Activated CD4-positive, alpha-beta T cell treated with anti-CD3 and anti-CD28 coated beads for 36 hours (primary cell): ENCODE measurements at regions not wholly inside any gene's neighbourhood (a gene's known extent, or its start where the extent isn't known, plus 50 kb on each side); places are given as distances from the start of the nearest gene placed in this dataset.

Experiments used
- ATAC-seq: fragments of 200-7000 bp; cut with Tn5 transposase; one replicate; pipeline ENCODE4 v1.10.0; 2021; ENCODE audit warnings: mild to moderate bottlenecking, moderate library complexity
- CTCF ChIA-PET: fragments of 350-600 bp; sonication (Branson Sonifier 250); formaldehyde crosslinking; loops from one replicate; lab custom pipeline; 2021; ENCODE audit warnings: antibody characterized with exemption; lab: Charles Lee
- POLR2A ChIA-PET: fragments of 350-600 bp; sonication (Branson Sonifier 250); formaldehyde crosslinking; loops from one replicate; lab custom pipeline; 2021; ENCODE audit warnings: antibody characterized with exemption, inconsistent platforms; lab: Charles Lee
- DNase-seq: peaks from one replicate; pipeline ENCODE4 v3.0.0-alpha.2; 2020
- H3K27ac Mint-ChIP-seq: one replicate; pipeline ENCODE4 v1.8.0; 2021; ENCODE audit warnings: mixed read lengths
- H3K27me3 Mint-ChIP-seq: one replicate; pipeline ENCODE4 v1.8.0; 2021; ENCODE audit warnings: mixed read lengths
- H3K36me3 Mint-ChIP-seq: one replicate; pipeline ENCODE4 v1.8.0; 2021; ENCODE audit warnings: low read depth, mixed read lengths
- H3K4me1 Mint-ChIP-seq: one replicate; pipeline ENCODE4 v1.8.0; 2021; ENCODE audit warnings: mixed read lengths
- H3K4me3 Mint-ChIP-seq: one replicate; pipeline ENCODE4 v1.8.0; 2021; ENCODE audit warnings: mild to moderate bottlenecking, moderate library complexity, mixed read lengths
- H3K9me3 Mint-ChIP-seq: one replicate; pipeline ENCODE4 v1.8.0; 2021; ENCODE audit warnings: low read depth, mixed read lengths
- intact Hi-C, 2 experiments: fragments of 100-400 bp; cut with DNase I in 1 of 2; cut with micrococcal nuclease in 1 of 2; formaldehyde crosslinking; loops; one replicate each; pipeline versions ENCODE4 v1.14.2 to v1.15.1; 2022 to 2024; cut with DNase I, micrococcal nuclease

GRCh38 chr10:4475827-4476490 lies 350.0 kb upstream of the AKR1E2 start:
- Mint-ChIP-seq H3K27ac (no peak overlapping the region), H3K36me3 (no peaks in the 10 kb centered on the region), H3K4me1 (peaks cover 10% of the 10 kb centered on the region), H3K9me3 (peaks cover 4% of the 10 kb centered on the region), H3K27me3 (peaks cover 7% of the 10 kb centered on the region), H3K4me3 (no peak overlapping the region)
- POLR2A ChIA-PET: no interaction called here
- intact Hi-C loops: no loop called here
- no peak for ATAC-seq
- DNase-seq: no peak
- CTCF ChIA-PET: no interaction called here

GRCh38 chr10:4474829-4475228 lies 351.2 kb upstream of the AKR1E2 start:
- DNase-seq (peak; percentile 7), ATAC-seq (no peak)
- ChIA-PET POLR2A (no interaction called here), CTCF (interaction anchor here (0.6 kb wide), 1 partner anchor 948 kb away, joined by 3 read pairs; no protein-coding TSS in a partner anchor)
- Mint-ChIP-seq H3K4me3 (no peak overlapping the region), H3K27ac (no peak overlapping the region), H3K27me3 (peaks cover 7% of the 10 kb centered on the region), H3K4me1 (peaks cover 10% of the 10 kb centered on the region), H3K9me3 (peaks cover 4% of the 10 kb centered on the region), H3K36me3 (no peaks in the 10 kb centered on the region)
- intact Hi-C loops: no loop called here

DNA sequence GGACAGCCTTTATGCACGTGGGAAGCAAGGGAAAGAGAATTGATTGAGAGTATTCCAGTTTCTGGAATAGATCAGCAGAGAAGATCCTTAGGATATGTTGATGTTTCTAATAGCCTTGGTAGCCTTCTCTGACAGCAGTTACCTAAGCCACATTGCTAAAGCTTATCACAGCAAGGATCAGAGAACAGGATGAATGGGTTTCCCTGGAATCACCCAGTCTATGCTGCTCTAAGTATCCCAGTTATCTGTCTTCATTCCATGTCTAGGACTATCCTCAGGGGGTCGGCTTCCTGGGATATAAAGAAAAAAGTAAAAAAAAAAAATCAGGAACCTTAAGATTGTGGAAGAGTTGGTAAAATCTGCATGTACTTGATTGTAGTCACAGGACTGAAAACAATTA lies 352.0 kb upstream of the AKR1E2 start:
- Mint-ChIP-seq H3K27ac (no peak overlapping the region), H3K27me3 (peaks cover 11% of the 10 kb centered on the region), H3K9me3 (no peaks in the 10 kb centered on the region), H3K4me1 (peaks cover 10% of the 10 kb centered on the region), H3K36me3 (no peaks in the 10 kb centered on the region), H3K4me3 (no peak overlapping the region)
- ATAC-seq (no peak), DNase-seq (no peak)
- ChIA-PET POLR2A (no interaction called here), CTCF (interaction anchor here (0.6 kb wide), 1 partner anchor 270 kb away, joined by 3 read pairs; no protein-coding TSS in a partner anchor)
- intact Hi-C loops: no loop called here

GRCh38 chr10:4472190-4472904 lies 353.7 kb upstream of the AKR1E2 start:
- CTCF ChIA-PET: no interaction called here
- intact Hi-C loops: no loop called here

GRCh38 chr10:4470231-4470835 lies 355.7 kb upstream of the AKR1E2 start:
- Mint-ChIP-seq H3K36me3 (no peaks in the 10 kb centered on the region), H3K27me3 (peaks cover 19% of the 10 kb centered on the region), H3K4me3 (no peak overlapping the region), H3K4me1 (peaks cover 10% of the 10 kb centered on the region), H3K27ac (no peak overlapping the region), H3K9me3 (no peaks in the 10 kb centered on the region)
- no peak for DNase-seq
- intact Hi-C loops: no loop called here
- POLR2A ChIA-PET: no interaction called here
- ATAC-seq: no peak
- CTCF ChIA-PET: no interaction called here

More at GRCh38 chr10:4472190-4472904, 353.7 kb upstream of the AKR1E2 start:
- H3K27ac Mint-ChIP-seq: no peak overlapping the region
- peaks cover 12% of the 10 kb centered on the region for H3K27me3 Mint-ChIP-seq
- no peaks in the 10 kb centered on the region for H3K36me3 Mint-ChIP-seq
- H3K4me1 Mint-ChIP-seq: peaks cover 10% of the 10 kb centered on the region
- H3K9me3 Mint-ChIP-seq: no peaks in the 10 kb centered on the region
- ATAC-seq: no peak
- DNase-seq: no peak
- POLR2A ChIA-PET: no interaction called here
- no peak overlapping the region for H3K4me3 Mint-ChIP-seq

GRCh38 chr10:4467481-4467880 lies 358.5 kb upstream of the AKR1E2 start:
- Mint-ChIP-seq H3K27me3 (peaks cover 14% of the 10 kb centered on the region), H3K4me3 (no peak overlapping the region), H3K36me3 (no peaks in the 10 kb centered on the region), H3K9me3 (peaks cover 3% of the 10 kb centered on the region), H3K27ac (no peak overlapping the region), H3K4me1 (no peaks in the 10 kb centered on the region)
- POLR2A ChIA-PET: interaction anchor here (0.6 kb wide), 1 partner anchor 1198 kb away, joined by 3 read pairs; no protein-coding TSS in a partner anchor
- intact Hi-C loops: no loop called here
- DNase-seq (no peak), ATAC-seq (no peak)
- CTCF ChIA-PET: no interaction called here

DNA sequence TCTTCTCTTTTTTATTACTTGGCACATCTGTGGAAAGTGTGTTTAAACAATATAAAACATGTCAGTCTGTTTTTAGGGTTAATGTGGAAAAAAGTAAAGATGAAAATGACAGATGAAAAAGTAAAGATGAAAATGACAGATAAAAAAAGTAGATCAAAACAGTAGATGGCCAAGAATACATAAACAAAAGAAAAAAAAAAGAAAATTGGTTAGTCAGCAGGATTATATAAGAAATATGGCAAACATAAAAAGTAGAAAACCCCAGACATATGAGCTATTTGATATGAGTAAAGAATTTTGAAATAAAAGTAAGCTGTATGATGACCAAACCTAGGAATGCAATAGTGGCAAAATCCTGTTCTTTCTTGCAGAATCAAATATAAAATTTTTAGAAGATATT lies 365.7 kb upstream of the AKR1E2 start:
- Mint-ChIP-seq H3K27me3 (no peaks in the 10 kb centered on the region), H3K36me3 (no peaks in the 10 kb centered on the region), H3K9me3 (peaks cover 3% of the 10 kb centered on the region), H3K4me1 (no peaks in the 10 kb centered on the region), H3K27ac (no peak overlapping the region), H3K4me3 (no peak overlapping the region)
- ChIA-PET POLR2A (no interaction called here), CTCF (no interaction called here)
- intact Hi-C loops: no loop called here
- DNase-seq (no peak), ATAC-seq (no peak)

DNA sequence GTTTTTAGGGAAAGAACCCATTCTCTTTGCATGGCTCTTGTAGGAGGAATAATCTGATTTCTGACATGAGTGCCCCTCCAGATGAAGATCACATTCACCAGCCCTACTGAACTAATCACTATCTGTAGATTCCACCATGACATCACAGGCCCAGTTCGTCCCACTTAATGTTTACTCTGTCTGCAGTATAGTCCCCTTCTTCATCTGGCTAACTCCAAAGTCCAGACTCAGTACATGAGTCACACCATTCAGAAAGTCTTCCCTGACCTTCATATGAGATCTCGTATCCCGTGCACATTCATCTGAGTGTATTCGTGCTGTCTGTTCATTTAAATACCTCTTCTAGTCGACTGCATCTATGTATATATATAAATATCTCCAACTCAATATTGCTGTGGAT lies 366.5 kb upstream of the AKR1E2 start:
- POLR2A ChIA-PET: no interaction called here

DNA sequence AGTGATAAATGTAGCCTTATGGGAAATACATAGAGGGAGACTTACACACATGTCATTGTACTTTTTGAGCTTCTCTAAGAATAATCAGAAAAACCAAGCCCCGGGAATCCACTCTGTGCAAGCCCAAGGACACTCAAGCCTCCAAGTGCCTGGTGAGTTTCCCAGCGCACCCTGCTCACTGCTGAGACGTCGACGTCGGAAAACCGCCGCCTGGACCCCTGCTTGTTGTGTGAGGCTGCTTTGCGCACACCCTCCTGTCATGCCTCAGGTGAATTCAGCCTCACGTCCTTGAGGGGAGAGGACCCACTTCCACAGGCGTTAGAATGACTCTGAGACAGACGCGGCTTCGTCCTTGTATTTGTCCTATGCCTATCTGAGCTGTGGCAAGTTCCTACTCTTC lies 368.4 kb upstream of the AKR1E2 start:
- Mint-ChIP-seq H3K4me3 (no peak overlapping the region), H3K4me1 (no peaks in the 10 kb centered on the region), H3K36me3 (no peaks in the 10 kb centered on the region), H3K27me3 (peaks cover 2% of the 10 kb centered on the region), H3K27ac (no peak overlapping the region), H3K9me3 (no peaks in the 10 kb centered on the region)
- DNase-seq: no peak
- intact Hi-C loops: no loop called here
- CTCF ChIA-PET: no interaction called here
- POLR2A ChIA-PET: no interaction called here
- no peak for ATAC-seq

More for the DNA sequence above, 366.5 kb upstream of the AKR1E2 start:
- no peaks in the 10 kb centered on the region for H3K4me1 Mint-ChIP-seq
- CTCF ChIA-PET: interaction anchor here (0.6 kb wide), 1 partner anchor 370 kb away, joined by 3 read pairs; no protein-coding TSS in a partner anchor
- intact Hi-C loops: no loop called here
- no peaks in the 10 kb centered on the region for H3K27me3 Mint-ChIP-seq
- DNase-seq: no peak
- no peaks in the 10 kb centered on the region for H3K36me3 Mint-ChIP-seq
- no peak overlapping the region for H3K27ac Mint-ChIP-seq
- ATAC-seq: no peak
- H3K4me3 Mint-ChIP-seq: no peak overlapping the region
- H3K9me3 Mint-ChIP-seq: peaks cover 3% of the 10 kb centered on the region

GRCh38 chr10:4456776-4457175 lies 369.2 kb upstream of the AKR1E2 start:
- ATAC-seq (no peak), DNase-seq (no peak)
- H3K4me1 Mint-ChIP-seq: no peaks in the 10 kb centered on the region
- CTCF ChIA-PET: no interaction called here
- H3K9me3 Mint-ChIP-seq: no peaks in the 10 kb centered on the region
- POLR2A ChIA-PET: no interaction called here
- H3K27ac Mint-ChIP-seq: no peak overlapping the region
- H3K36me3 Mint-ChIP-seq: no peaks in the 10 kb centered on the region
- no peak overlapping the region for H3K4me3 Mint-ChIP-seq
- intact Hi-C loops: no loop called here
- peaks cover 7% of the 10 kb centered on the region for H3K27me3 Mint-ChIP-seq

DNA sequence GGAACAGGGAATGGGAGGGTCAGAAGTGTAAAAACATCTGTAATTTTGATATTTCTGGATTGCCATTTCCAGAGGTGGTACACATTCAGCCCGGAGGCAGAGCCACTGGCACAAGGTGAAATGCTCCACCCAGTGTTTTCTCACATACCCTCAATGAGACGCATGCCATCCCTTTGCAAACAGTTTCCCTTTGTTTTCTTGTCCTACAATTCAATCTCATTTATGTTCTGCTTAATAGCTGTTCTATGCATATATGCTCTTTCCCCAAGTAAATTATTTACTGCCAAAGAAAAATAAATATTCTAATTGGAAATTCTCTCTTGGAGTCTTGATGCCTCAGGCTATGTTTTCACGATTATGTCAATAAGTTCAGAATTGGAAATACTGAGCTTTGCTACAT lies 369.7 kb upstream of the AKR1E2 start:
- H3K4me3 Mint-ChIP-seq: no peak overlapping the region
- peaks cover 7% of the 10 kb centered on the region for H3K27me3 Mint-ChIP-seq
- POLR2A ChIA-PET: no interaction called here
- CTCF ChIA-PET: interaction anchor here (0.5 kb wide), 1 partner anchor 279 kb away, joined by 4 read pairs; no protein-coding TSS in a partner anchor
- no peaks in the 10 kb centered on the region for H3K9me3 Mint-ChIP-seq
- no peak for DNase-seq
- intact Hi-C loops: no loop called here
- ATAC-seq: no peak
- H3K36me3 Mint-ChIP-seq: no peaks in the 10 kb centered on the region
- H3K4me1 Mint-ChIP-seq: peaks cover 1% of the 10 kb centered on the region
- no peak overlapping the region for H3K27ac Mint-ChIP-seq

GRCh38 chr10:4453950-4454349 lies 372.1 kb upstream of the AKR1E2 start:
- Mint-ChIP-seq H3K4me1 (peaks cover 9% of the 10 kb centered on the region), H3K4me3 (no peak overlapping the region), H3K36me3 (no peaks in the 10 kb centered on the region), H3K9me3 (no peaks in the 10 kb centered on the region), H3K27ac (no peak overlapping the region), H3K27me3 (peaks cover 7% of the 10 kb centered on the region)
- POLR2A ChIA-PET: no interaction called here
- CTCF ChIA-PET: no interaction called here
- intact Hi-C loops: no loop called here
- DNase-seq (no peak), ATAC-seq (no peak)
